PC-3 (cell line): ENCODE measurements at regions not wholly inside any gene's neighbourhood (a gene's known extent, or its start where the extent isn't known, plus 50 kb on each side); places are given as distances from the start of the nearest gene placed in this dataset.
A peak's percentile ranks its signal among the peaks of the same experiment; 100 is the strongest.

ENCODE experiments used
- ATAC-seq: fragments of 200-7000 bp; cut with Tn5 transposase; 2 replicates; pipeline ENCODE4 v1.9.1; 2020; ENCODE audit warnings: mild to moderate bottlenecking, moderate library complexity
- BruUV-seq: library from RNA; stranded (reverse); fragments of 400-500 nt; replicated peaks from 2 replicates; lab custom pipeline; 2021; lab: Mats Ljungman, UMichigan
- CTCF ChIA-PET: fragments of 300-600 bp; sonication (Branson Sonifier 250); formaldehyde crosslinking; loops from one replicate; lab custom pipeline; 2022; ENCODE audit warnings: antibody characterized with exemption; lab: Charles Lee
- POLR2A ChIA-PET: fragments of 300-600 bp; sonication (Branson Sonifier 250); formaldehyde crosslinking; loops from one replicate; lab custom pipeline; 2022; ENCODE audit warnings: antibody characterized with exemption; ENCODE audit not compliant: unreplicated experiment; lab: Charles Lee
- DNase-seq: peaks from one replicate; pipeline ENCODE4 v3.0.0-alpha.2; 2015
- H2AFZ ChIP-seq: fragments of 300-600 bp; sonication (generic); 2 replicates; pipeline ENCODE4 v1.6.0; 2016; ENCODE audit warnings: antibody characterized with exemption, low read length
- H3F3A ChIP-seq: fragments of 300-600 bp; sonication (generic); one replicate; pipeline ENCODE4 v1.6.0; 2017; ENCODE audit warnings: antibody characterized with exemption, low read length, control low read depth, mild to moderate bottlenecking; ENCODE audit not compliant: unreplicated experiment
- H3K27ac ChIP-seq: fragments of 300-600 bp; sonication (generic); 2 replicates; pipeline ENCODE4 v1.5.1; 2016; ENCODE audit warnings: mild to moderate bottlenecking, low read length
- H3K27me3 ChIP-seq: fragments of 300-600 bp; sonication (generic); 2 replicates; pipeline ENCODE4 v1.6.1; 2016; ENCODE audit warnings: low read length, mixed read lengths
- H3K36me3 ChIP-seq: fragments of 300-600 bp; sonication (generic); 2 replicates; pipeline ENCODE4 v1.6.1; 2016; ENCODE audit warnings: low read depth, mixed run types, low read length, mixed read lengths
- H3K4me1 ChIP-seq: fragments of 300-600 bp; sonication (generic); 2 replicates; pipeline ENCODE4 v1.5.1; 2016; ENCODE audit warnings: low read length; ENCODE audit not compliant: insufficient read depth
- H3K4me2 ChIP-seq: fragments of 300-600 bp; sonication (generic); 2 replicates; pipeline ENCODE4 v1.6.0; 2016; ENCODE audit warnings: low read length
- H3K4me3 ChIP-seq: fragments of 300-600 bp; sonication (generic); 2 replicates; pipeline ENCODE4 v1.5.1; 2016; ENCODE audit warnings: mild to moderate bottlenecking, low read length, mixed read lengths
- H3K79me2 ChIP-seq: fragments of 300-600 bp; sonication (generic); 2 replicates; pipeline ENCODE4 v1.6.1; 2017; ENCODE audit warnings: low read length, mixed read lengths
- H3K9ac ChIP-seq: fragments of 300-600 bp; sonication (generic); 2 replicates; pipeline ENCODE4 v1.6.0; 2016; ENCODE audit warnings: mild to moderate bottlenecking, low read length
- H3K9me2 ChIP-seq: fragments of 300-600 bp; sonication (generic); replicated peaks from 2 replicates; pipeline ENCODE4 v1.6.1; 2016; ENCODE audit warnings: mixed run types, low read length, mixed read lengths
- H3K9me3 ChIP-seq: fragments of 300-600 bp; sonication (generic); 2 replicates; pipeline ENCODE4 v1.6.1; 2016; ENCODE audit warnings: low read length, mixed read lengths
- H4K20me1 ChIP-seq: fragments of 300-600 bp; sonication (generic); 2 replicates; pipeline ENCODE4 v1.6.1; 2016; ENCODE audit warnings: low read length, mixed read lengths
- EZH2 ChIP-seq: fragments of 300-600 bp; sonication (generic); IDR thresholded peaks from one replicate; pipeline ENCODE4 v1.6.1; 2017; ENCODE audit warnings: antibody characterized with exemption, mild to moderate bottlenecking, low read length; ENCODE audit not compliant: unreplicated experiment
- EZH2phosphoT487 ChIP-seq: fragments of 300-600 bp; sonication (generic); IDR thresholded peaks from 2 replicates; pipeline ENCODE4 v1.6.1; 2018; ENCODE audit warnings: mild to moderate bottlenecking, antibody characterized with exemption, low read length, borderline replicate concordance
- intact Hi-C: fragments of 100-400 bp; cut with micrococcal nuclease; formaldehyde crosslinking; loops from 2 replicates; pipeline ENCODE4 v1.9.0; 2023
- TF ChIP-seq, protein P1 (sequence below): fragments of 300-600 bp; sonication (generic); conservative IDR thresholded peaks from 2 replicates; pipeline ENCODE4 v1.5.1; 2017; ENCODE audit warnings: antibody characterized with exemption, low read depth, mild to moderate bottlenecking, low read length

DNA sequence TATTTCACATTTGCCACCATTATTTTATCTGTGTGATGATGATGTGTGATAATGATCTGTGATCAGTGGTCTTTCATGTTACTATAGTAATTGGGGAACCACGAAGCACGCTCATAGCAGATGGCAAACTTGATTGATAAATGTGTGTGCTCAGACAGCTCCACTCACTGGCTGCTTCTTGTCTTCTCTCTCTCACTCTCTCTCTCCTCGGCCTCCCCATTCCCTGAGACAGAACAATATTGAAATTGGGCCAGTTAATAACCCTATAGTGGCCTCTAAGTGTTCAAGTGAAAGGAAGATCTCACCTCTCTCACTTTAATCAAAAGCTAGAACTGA, 60.7 kb upstream of the RAPGEF4 start:
- intact Hi-C loops, result no loop called here
- CTCF ChIA-PET, result no interaction called here
- no peak for ATAC-seq

DNA sequence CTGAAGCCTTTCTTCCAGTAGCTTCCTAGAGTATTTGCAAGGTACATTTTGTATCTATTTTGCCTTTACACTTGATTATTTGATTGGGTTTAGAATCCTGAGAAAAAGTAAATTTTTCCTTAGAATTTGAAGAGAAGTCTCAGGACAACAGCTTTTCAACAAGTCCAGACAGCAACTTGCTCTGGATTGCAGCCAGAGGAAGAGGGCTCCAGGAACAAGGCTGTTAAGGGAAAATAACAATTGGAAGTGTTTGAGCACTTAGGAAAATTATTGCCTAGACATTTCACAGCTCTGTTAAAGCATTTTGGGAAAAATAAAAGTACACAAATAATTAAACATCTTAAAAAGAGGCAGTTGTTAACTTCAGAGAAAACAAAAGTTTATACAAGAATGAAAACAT, 58.3 kb upstream of the RAPGEF4 start:
- no peak overlapping the region for H3K9ac ChIP-seq
- TF ChIP-seq, protein P1, sequence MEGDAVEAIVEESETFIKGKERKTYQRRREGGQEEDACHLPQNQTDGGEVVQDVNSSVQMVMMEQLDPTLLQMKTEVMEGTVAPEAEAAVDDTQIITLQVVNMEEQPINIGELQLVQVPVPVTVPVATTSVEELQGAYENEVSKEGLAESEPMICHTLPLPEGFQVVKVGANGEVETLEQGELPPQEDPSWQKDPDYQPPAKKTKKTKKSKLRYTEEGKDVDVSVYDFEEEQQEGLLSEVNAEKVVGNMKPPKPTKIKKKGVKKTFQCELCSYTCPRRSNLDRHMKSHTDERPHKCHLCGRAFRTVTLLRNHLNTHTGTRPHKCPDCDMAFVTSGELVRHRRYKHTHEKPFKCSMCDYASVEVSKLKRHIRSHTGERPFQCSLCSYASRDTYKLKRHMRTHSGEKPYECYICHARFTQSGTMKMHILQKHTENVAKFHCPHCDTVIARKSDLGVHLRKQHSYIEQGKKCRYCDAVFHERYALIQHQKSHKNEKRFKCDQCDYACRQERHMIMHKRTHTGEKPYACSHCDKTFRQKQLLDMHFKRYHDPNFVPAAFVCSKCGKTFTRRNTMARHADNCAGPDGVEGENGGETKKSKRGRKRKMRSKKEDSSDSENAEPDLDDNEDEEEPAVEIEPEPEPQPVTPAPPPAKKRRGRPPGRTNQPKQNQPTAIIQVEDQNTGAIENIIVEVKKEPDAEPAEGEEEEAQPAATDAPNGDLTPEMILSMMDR, result no peak
- no peak for TF ChIP-seq EZH2
- TF ChIP-seq EZH2phosphoT487, result no peak
- peak; percentile 18 for ATAC-seq
- H3K27ac ChIP-seq, result peak overlapping the region; percentile 48
- H3K4me3 ChIP-seq, result no peak overlapping the region
- intact Hi-C loops, result no loop called here
- CTCF ChIA-PET, result no interaction called here
- no peak overlapping the region for H3K4me2 ChIP-seq
- no peaks in the 10 kb centered on the region for H3K27me3 ChIP-seq
- H3K4me1 ChIP-seq, result peaks cover 23% of the 10 kb centered on the region
- H4K20me1 ChIP-seq, result no peaks in the 10 kb centered on the region
- H3K79me2 ChIP-seq, result no peaks in the 10 kb centered on the region
- H3F3A ChIP-seq, result peaks cover 7% of the 10 kb centered on the region
- H3K9me3 ChIP-seq, result no peaks in the 10 kb centered on the region
- POLR2A ChIA-PET, result no interaction called here
- 0 out of 2 replicates have a peak overlapping the region, but pooled peaks have one; percentile 3 for H2AFZ ChIP-seq
- no peak for DNase-seq
- no peaks in the 10 kb centered on the region for H3K9me2 ChIP-seq
- H3K36me3 ChIP-seq, result no peaks in the 10 kb centered on the region
- BruUV-seq, result no TSS peak

More for the DNA sequence above, 60.7 kb upstream of the RAPGEF4 start:
- TF ChIP-seq, protein P1, result no peak
- TF ChIP-seq EZH2phosphoT487, result no peak
- TF ChIP-seq EZH2, result no peak
- H3K4me3 ChIP-seq, result no peak overlapping the region
- H3K9me3 ChIP-seq, result no peaks in the 10 kb centered on the region
- H2AFZ ChIP-seq, result no peak overlapping the region
- H3K9ac ChIP-seq, result no peak overlapping the region
- no peaks in the 10 kb centered on the region for H3K79me2 ChIP-seq
- POLR2A ChIA-PET, result no interaction called here
- peaks cover 8% of the 10 kb centered on the region for H3F3A ChIP-seq
- no peaks in the 10 kb centered on the region for H3K27me3 ChIP-seq
- H3K9me2 ChIP-seq, result no peaks in the 10 kb centered on the region
- no peaks in the 10 kb centered on the region for H4K20me1 ChIP-seq
- no peak for DNase-seq
- H3K36me3 ChIP-seq, result no peaks in the 10 kb centered on the region
- H3K4me2 ChIP-seq, result no peak overlapping the region
- no peak overlapping the region for H3K27ac ChIP-seq
- BruUV-seq, result no TSS peak
- peaks cover 37% of the 10 kb centered on the region for H3K4me1 ChIP-seq

DNA sequence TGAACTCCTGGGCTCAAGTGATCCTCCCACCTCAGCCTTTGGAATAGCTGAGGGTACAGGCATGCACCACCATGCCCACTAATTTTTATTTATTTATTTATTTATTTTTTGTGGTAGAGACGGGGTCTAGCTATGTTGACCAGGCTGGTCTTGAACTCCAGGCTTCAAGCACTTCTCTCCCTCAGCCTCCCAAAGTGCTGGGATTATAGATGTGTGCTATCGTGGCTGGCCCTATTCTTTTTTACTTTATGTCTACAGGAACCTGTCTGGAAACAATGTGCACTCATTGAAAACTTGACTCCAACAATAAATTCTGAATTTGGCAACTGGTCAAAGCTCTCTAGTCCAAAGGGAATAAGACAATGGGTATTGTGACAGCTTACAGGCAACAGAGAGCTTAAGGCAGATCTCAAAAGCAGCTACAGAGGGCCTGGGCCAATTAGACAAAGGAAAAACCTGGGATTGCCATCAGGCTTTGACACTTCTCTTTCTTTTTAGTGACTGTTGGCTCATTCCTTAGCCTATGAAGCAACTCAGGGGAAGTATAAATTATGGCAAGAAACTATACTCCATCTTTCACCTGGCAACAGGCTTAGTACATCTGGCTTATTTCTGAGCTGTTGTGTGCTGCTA, 55.1 kb upstream of the RAPGEF4 start:
- H3K4me1 ChIP-seq, result peaks cover 9% of the 10 kb centered on the region
- no peak overlapping the region for H3K4me2 ChIP-seq
- no peak for TF ChIP-seq EZH2
- no peak for TF ChIP-seq EZH2phosphoT487
- TF ChIP-seq, protein P1, result no peak
- no peaks in the 10 kb centered on the region for H3K9me2 ChIP-seq
- H3K9ac ChIP-seq, result no peak overlapping the region
- H3K27me3 ChIP-seq, result no peaks in the 10 kb centered on the region
- no peaks in the 10 kb centered on the region for H4K20me1 ChIP-seq
- H3K36me3 ChIP-seq, result no peaks in the 10 kb centered on the region
- intact Hi-C loops, result no loop called here
- no peaks in the 10 kb centered on the region for H3K9me3 ChIP-seq
- ATAC-seq, result peak; percentile 59
- no peak overlapping the region for H3K4me3 ChIP-seq
- POLR2A ChIA-PET, result no interaction called here
- no peak overlapping the region for H3K27ac ChIP-seq
- DNase-seq, result peak; percentile 40
- no peaks in the 10 kb centered on the region for H3K79me2 ChIP-seq
- CTCF ChIA-PET, result no interaction called here
- H2AFZ ChIP-seq, result no peak overlapping the region
- H3F3A ChIP-seq, result no peaks in the 10 kb centered on the region
- BruUV-seq, result no TSS peak
